ENCODE measurements at regions not wholly inside any gene's neighbourhood (a gene's known extent, or its start where the extent isn't known, plus 50 kb on each side); places are given as distances from the start of the nearest gene placed in this dataset.

GRCh38 chr2:6443061-6443823 is 422.5 kb downstream of the CMPK2 start (continued):
- TF ChIP-seq ZNF274 (IDR thresholded peaks at IDR 0.05; ENCODE audit: borderline replicate concordance, extremely low read depth, low read length) (no peak), BRCA1 (IDR thresholded peaks at IDR 0.05; ENCODE audit: low read depth, low read length) (no peak), SUZ12 (IDR thresholded peaks at IDR 0.05; ENCODE audit: low read length) (no peak), POU5F1 (IDR thresholded peaks at IDR 0.05; ENCODE audit: low read depth, low read length) (no peak)

All from H1 (cell line).